ENCODE measurements at regions not wholly inside any gene's neighbourhood (a gene's known extent, or its start where the extent isn't known, plus 50 kb on each side); places are given as distances from the start of the nearest gene placed in this dataset.
"Not testable (repeated sequence)": the region's sequence is repeated elsewhere in the genome, so short reads cannot be mapped to it uniquely, and the experiment has no call there.

DNA sequence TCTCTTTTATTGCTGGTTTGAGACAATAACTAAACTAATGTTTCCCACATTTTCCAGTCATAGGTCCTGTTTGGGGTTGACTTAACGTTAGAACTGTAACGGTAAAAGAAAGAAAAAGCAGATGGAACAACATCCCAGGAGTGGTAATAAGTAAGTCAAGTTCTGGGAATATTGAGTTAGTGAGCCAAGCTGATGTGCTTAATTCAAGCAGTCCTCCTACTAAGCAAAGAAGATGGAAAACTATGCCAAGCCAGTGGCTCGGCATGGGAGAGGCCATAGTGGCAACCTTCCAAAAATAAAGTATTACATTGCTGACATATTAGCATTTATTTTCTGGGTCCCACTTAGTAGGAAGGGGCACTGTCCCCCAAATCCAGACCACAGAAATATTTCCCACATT, 161.7 kb upstream of the CDH5 start:
- no peak for DNase-seq

DNA sequence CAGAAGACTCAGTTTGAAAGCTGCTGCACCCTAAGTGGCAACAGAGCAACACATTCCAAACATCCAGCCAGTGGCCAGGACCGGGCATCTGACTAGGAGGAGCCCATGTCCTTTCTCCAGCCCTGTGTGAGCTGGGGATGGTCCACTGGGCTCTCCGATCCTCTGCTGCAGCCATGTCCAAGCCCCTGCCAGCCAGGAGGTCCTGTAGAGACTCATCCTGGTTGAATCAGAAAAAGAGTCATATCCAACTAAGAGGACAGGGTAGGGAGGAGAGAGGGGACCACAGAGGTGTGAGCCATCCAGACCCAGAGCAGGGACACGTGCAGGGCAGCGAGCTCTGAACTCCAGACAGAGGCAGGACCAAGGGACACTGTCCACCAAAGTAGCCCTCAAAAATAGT, 163.0 kb upstream of the CDH5 start:
- no peak for DNase-seq

DNA sequence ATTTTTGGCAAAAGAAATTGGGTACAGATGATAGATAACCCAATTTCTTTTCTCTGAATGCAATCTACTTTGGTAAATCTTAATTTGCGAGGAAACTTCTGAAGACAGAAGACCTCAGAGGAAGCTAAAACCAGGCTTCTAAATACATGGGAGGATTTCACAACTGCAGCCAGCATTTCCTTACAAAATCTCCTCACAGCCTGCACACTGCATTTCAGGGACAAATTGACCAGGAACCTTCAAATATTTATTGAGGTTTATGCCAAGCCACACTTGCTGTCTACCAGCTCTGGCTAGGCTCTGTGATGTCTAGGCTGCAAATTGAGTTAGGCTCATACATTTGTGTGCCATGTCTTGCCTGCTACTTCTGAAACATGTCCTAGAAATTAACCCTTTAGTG, 167.3 kb upstream of the CDH5 start:
- DNase-seq: no peak

DNA sequence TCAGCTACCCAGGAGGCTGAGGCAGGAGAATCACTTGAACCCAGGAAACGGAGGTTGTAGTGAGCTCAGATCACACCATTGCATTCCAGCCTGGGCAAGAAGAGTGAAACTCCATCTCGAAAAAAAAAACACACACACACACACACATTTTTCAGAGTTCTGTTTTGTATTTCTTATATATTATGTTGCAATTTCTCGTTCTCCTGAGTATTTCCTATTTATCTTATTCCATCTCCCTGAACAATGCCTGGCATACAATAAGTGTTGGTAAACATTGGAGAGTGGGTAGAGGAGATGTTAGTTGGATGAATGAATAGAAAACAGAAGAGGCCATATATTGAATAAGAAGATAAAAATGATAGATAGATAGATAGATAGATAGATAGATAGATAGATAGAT, 167.8 kb upstream of the CDH5 start:
- DNase-seq: no peak

DNA sequence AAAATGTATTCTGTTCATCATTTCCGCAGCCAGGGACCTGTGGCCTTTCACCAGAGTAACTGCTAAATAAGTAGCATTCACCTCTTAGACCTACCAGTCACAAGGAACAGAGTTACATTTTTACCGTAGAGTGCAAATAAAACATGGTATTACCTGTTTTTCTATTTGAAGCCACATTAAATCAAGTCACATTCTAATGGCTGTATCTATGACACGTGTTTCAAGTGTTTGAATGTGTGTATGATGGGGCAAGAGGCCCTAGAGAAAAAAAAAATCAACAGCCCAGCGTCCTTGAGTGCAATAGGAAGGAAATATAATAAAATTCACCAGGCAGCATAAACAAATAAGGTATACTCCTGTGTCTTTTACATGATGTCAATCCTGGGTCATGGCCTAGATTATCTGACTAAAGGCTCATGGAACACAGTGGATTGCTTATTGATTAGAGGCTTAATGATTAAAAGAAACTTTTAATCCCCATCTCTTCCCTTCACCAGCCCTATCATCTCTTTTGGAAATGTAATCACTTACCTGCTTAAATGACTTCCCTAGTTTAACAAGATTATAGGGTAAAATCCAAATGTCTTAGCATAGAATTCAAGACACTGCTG, 168.7 kb upstream of the CDH5 start:
- DNase-seq: no peak

DNA sequence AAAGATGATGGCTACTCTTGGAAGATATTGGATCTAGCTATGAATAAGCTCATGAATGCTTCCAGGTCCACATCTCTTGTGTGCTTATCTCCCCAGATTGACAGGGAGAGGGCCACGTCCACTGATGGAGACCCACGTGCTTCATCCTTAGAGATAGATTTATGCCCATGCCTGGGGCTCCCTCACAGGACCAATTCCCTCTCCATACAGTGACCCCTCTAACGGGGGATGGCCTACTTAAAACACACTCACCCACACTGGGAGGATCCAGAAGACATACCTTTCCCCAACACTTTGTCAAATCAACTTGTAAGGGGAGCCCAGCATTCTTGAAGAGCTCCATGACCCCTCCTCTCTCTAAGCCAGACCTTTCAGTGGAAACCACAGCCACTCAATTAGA, 169.7 kb upstream of the CDH5 start:
- no peak for DNase-seq

DNA sequence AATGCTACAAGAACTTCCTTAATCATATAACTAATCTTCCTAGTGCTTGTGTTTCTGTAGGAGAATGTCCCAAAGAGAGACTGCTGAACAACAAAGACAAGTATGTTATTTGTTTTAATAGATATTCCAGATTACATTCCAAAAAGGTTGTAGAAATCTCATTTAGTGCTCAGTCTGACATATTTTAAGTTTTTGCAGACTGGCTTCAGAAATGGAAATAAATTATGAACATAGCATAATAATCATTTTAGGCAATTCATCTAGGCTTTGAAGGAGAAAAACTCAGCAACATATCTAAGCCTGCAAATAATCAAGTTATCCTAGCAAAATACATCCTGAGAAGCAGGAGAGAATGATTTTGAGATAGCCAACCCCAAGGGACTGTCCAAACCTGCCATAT, 171.6 kb upstream of the CDH5 start:
- DNase-seq: no peak

DNA sequence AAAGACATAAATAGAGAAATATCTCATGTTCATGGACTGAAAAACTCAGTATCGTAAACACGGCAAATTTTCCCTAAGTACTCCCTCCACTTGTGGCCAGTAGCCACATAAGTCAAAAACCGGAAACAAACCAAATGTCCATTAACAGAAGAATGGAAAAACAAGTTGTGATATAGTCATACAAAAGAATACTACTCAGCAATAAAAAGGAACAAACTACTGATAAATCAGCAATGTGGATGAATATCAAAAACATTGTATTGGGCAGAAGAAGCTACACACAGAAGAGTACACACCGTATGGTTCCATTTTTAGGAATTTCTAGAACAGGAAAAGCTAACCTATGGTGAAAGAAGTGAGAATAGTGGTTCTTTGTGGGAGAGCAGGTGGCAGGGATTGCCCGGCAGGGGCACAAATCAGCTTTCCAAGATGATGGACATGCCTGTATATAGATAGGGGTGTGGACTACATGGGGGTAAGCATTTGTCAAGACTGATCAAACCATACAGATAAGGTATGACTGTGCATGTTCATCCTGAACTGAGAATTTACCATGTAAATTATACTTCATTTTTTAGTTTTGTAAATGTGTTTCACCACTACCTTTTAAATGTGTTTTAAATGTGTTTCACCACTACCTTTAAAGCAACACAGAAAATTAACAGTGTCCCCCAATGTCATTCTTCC, 172.8 kb upstream of the CDH5 start:
- no peak for DNase-seq

DNA sequence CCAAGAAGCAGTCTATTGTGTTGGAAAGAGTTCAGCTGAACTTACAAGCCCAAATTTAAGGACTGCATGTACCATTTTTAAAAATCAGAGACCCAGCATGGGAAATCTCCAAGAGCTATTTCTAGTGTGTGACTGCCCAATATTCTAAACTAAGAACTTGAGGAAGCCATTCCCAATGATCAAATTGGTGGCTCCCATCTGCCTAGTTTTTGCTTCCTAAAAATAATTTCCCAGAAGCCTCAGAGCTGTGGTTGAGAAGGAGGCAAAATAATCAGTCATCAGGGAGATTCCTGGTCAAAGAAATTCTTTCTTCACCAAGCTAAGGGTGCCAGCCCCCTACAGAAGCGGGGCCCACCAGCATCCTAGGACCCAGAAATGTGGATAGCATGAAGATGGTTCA, 176.1 kb upstream of the CDH5 start:
- no peak for DNase-seq

DNA sequence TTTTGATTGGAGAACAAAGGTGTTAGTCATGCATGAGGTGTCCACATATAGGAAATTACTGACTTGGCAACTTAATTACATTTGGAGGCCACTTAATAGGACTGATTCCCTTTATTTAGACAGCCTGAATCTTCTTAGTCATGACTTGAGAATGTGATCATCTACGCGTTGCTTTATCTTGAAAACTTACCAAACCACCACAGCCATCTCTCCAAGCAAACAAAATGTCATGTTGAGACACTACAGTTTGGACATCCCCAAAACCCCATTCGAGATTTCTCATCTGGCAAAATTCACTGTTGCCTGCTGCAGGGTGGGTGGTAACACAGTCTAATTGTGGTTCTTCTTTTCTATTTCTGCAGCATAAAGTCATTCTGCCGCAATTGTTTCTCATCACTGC, 176.5 kb upstream of the CDH5 start:
- DNase-seq: no peak

DNA sequence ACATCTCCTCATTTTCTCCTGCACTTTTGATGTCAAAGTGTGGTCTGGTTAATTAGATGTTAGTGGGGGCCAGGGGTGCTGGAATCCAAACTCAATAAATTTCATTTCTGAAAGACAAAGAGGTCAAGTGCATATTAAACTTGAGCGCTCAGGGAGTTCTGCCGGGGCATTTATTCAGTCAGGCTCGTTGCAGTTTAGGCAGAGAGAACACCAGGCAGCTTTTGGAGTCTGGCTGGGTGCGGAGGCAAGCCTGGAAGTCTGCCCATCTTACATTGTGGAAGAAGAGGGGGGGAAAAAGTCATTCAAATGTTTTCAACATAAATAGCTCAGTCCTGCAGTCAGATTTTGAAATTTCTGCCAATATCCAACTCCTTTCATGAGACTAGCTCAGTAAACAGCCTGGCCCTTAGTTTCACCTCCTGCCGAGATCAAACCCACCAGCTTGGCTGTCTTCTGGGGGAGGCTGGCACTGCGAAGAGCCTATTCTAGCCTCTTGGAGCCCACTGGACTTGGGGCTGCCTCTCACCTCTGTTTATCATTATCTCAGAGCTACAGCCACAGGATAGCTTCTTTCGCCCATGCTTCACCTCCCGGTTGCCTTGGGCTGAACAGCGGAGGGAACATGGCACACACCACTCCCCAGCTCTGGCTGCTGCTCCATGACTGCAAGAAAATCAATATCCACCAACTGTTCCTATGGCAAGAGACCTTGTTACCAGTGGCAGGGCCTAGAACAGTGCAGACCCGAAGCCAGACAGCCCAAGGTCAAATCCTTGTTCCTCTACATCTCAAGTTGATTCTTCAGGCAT, 177.4 kb upstream of the CDH5 start:
- DNase-seq: no peak

DNA sequence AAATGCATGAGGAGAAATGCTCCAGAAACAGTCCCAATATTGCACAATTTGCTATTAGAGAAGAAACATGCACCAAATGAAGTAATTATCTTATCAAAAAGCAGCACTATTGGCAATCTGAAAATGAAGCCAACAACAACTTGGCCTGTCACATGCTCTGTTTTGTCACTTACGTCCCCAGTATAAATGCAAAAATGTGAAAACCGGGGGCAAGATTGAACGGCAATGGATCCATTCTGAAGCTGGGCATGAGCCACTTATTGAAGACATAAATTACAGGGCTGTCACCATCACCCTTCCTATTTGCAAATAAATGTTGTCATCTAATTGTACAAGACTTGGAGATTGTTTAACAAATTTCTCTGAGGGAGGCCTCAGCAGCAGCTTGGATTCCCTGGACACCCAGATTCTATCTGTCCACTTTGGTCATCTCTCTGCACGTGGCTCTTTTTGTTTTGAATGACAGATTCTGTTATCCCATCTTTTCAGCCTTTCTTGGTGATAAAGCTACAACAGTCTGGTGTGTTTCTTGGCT, 180.2 kb upstream of the CDH5 start:
- no peak for DNase-seq

DNA sequence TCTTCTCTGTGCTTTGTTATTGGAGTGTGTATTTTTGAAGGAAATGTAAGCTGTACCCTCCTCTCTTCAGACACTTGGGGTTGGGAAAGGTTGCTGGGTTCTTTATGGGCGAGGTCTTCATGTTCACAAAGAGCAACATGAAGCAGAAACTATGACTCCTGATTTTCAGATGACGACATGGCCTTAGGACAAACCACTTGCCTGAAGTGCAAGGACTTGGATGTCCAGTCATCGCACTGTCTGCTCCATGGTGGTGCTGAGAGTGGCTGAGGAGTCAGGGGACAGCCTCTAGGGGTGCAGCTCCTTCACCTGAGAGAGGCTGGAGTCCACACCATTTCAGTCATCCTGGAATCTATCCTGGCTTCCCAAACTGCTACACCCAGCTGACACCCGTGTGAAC, 183.9 kb upstream of the CDH5 start:
- DNase-seq: no peak

DNA sequence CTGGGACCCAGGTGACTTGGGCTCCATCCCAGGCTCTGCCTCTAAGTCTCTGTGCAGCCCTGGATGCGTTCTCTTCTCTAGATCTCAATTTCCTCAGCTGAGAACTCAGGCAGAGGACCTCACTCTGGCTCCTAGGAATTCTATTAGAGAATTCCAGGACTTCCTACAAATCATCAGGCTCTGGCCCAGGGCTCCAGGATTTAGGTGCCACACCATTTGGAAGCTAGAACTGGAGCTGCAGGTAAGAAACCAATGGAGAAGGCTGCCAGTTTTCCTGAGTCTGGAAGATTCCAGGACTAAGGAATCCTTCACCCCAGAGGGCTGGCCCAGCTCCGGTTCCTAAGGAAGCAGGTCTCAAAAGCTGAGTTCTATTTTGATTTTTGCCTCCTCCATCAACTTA, 189.8 kb upstream of the CDH5 start:
- no peak for DNase-seq

DNA sequence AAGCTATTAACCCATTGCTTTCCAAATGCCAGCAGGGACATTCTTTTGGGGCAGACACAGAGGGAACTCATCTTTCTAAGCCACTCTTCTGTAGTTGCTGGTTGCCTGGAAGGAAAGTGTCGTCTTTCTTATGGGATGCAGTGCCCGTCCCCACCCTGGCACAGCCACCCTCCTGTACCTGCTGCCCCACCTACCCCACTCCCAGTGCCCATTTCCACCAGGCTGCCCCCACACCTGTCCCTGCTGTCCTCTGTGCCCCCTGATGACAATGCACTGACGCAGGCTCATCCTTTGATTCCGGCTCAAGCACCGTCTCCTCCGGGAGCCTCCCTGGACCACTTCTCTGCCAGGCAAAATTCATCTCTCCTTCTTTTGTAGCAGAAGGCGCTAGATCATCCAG, 190.4 kb upstream of the CDH5 start:
- DNase-seq: no peak

DNA sequence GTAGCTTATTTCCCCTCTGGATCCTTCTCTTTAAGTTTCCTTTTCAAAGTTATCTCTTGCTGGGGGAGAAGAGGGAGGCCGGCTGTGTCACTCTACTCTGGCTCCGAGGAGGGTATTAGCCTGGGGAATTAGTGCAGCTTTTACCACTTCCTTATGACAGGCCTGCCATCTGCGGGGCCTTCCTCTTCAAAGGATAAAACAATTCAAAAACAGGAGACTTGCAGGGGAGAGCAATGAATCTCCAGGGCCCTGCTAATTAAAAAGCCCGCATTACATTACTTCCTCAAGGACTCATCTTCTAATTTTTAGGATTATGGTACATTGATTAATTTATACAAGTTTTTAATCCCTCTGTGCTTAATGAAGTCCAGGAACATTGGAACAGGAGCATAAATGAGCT, 190.9 kb upstream of the CDH5 start:
- no peak for DNase-seq

DNA sequence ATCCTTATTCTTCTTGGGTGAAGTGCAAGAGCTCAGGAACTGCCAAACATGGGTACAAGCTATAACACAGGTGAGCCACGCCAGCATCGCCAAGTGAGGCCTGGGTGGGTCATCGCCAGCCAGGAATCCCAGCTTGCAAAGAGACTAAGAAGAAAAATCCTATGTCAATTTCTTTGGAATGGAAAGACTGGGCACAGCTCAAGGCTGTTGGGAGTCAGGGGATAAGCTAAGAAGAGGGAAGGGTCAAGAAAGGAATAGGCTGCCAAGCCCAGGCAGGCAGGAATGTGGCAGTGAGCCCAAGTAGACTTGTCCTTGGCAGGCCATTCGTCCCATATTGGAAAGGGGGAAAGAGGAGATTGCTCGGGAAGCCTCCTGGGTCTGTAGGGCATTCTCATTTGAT, 191.4 kb upstream of the CDH5 start:
- no peak for DNase-seq

DNA sequence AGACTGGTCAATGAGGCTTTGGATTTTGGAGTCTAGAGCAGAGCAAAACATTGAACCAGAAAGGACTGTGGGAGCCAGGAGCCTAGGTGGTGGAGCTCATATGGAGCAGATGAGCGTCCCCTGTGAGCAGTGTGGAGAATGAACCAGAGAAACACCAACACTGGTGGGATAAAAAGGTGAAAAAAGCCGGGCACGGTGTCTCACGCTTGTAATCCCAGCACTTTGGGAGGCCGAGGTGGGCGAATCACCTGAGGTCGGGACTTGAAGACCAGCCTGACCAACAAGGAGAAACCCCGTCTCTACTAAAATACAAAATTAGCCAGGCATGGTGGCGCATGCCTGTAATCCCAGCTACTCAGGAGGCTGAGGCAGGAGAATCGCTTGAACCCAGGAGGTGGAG, 192.7 kb upstream of the CDH5 start:
- DNase-seq: not testable (repeated sequence)

DNA sequence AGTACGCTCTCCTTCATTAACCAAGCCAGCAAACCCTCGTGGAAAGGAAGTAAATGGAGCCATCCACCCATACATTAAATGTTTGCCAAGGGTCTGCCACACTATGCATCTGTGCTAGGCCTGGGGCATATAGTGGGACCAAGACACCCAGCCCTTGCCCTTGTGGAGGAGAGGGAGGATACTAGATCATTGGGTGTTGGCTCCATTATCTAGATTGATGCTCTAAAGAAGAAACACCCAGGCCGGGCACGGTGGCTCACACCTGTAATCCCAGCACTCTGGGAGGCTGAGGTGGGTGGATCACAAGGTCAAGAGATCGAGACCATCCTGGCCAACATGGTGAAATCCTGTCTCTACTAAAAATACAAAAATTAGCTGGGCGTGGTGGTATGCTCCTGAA, 193.3 kb upstream of the CDH5 start:
- DNase-seq: not testable (repeated sequence)

DNA sequence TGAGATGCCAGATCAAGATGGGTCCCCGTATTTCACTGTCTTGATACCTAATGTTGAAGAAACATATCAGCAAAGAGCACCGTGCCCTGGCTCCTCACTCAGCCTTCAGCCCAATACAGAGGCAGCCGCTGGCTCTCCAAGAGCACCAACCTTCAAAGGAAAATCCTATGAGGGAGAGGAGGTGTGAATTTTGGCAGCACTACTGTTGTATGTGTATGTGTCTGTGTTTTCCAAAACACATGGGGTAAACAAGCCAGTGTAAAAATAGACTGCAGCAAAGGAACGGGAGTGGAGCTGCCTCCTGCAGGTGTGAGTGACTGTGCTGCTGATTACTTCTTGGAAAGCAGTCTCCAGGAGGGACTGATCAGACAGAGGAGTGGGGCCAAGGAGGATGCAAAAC, 194.0 kb upstream of the CDH5 start:
- no peak for DNase-seq

DNA sequence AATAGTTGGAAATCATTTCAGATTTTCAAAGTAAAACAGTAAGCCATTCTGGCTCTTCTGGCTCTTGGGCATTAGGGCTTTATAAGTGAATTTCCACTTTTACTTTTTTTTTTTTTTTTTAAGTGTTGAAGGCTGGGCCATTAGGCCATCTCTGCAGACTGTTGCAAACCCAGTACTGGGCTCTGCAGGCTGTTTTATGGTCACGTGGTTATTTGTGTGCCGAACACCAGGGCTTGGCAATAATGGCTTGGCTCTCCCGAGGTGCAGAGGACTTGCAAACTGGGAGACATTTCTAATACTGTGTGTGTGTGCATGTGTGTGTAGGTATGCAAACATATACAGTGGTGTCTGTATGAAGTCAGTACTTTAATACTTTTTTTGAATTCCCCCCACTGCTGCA, 194.9 kb upstream of the CDH5 start:
- DNase-seq: no peak

DNA sequence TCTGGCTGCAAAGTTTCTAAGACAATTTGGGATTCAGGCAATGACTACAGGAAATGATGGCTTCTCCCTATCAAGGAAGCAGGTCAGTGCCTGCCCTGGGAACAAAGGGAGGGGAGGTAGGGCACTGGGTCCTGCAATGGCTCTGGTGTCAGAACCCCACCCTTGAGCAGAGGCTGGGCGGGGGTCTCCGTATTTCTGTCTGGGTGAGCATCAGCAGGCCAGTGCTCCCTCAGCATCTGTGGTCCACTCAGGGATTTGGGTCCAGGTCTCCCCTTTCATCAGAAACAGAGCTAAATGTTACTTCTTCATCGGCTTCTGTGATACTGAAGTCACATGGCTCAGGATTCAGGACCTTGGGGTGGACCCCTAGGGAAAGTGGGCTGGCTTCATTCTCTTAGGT, 195.5 kb upstream of the CDH5 start:
- no peak for DNase-seq

DNA sequence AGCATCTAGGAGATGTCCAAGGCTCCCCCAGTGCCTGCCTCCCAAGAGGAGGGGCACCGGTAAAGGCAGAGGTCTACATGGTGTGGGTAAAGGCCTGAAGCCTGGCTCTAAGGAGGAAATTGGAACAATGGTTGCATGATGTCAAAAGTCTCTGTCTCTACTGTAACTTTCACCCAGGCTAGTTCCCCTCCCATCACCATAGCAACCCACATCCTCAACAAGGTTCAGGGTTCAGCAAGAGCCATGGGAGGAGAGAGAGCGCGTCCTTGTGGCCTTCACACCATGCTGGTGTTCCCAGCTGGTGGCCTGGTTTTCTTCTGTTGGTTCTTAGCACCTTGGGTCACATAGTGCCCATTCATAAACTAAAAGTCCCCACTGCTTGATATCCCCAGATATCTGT, 196.7 kb upstream of the CDH5 start:
- DNase-seq: no peak

DNA sequence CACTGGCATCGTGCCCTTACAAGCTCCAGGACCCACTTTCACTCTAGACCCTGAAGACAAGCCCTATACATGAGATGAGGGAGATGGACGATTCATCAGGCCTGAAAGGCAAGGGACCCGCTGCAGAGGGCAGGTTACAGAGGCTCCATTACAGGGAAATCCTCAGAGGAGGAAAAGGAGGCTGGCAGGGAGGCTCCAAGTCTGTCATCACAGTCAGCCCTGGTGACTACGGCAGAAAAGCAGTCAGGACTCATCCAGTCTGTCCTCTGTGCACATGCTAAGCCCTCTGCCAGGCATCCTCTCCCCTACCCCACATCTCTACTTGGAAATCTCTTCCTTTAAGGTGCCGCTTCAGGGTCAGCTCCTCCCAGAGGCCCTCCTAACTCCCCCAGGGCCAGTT, 197.7 kb upstream of the CDH5 start:
- DNase-seq: no peak
